LNCaP clone FGC (cell line): ENCODE measurements at regions not wholly inside any gene's neighbourhood (a gene's known extent, or its start where the extent isn't known, plus 50 kb on each side); places are given as distances from the start of the nearest gene placed in this dataset.

Experiments used
- DNase-seq: peaks from one replicate; pipeline ENCODE4 v3.0.0-alpha.2; 2011; ENCODE audit warnings: low read depth
- H3K4me3 ChIP-seq: 2 replicates; pipeline ENCODE4 v1.5.1; 2011; ENCODE audit warnings: mild to moderate bottlenecking, low read depth, low read length, control low read depth
- TF ChIP-seq, protein P1 (sequence below): IDR thresholded peaks from 2 replicates; pipeline ENCODE4 v1.5.1; 2012; ENCODE audit warnings: mild to moderate bottlenecking; ENCODE audit not compliant: control insufficient read depth, insufficient read depth; ENCODE audit errors: extremely low read depth

DNA sequence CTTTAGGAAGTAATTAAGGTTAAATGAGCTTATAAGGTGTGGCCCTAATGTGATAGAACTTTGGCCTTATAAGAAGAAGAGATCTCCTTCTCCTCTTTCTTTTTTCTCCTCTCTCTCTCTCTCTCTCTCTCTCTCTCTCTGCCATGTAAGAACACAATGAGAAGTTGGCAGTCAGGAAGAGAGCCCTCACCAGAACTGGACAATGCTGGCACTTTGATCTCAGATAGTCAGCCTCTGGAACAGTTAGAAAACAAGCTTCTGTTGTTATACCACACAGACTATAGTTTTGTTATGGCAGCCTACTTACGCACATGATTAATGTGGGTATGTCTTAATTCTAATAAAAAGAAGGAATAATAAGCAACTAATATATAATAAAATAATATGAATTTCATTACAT is 444.2 kb upstream of the LRRC7 start:
- DNase-seq = no peak
- no peak overlapping the region for H3K4me3 ChIP-seq
- TF ChIP-seq, protein P1, sequence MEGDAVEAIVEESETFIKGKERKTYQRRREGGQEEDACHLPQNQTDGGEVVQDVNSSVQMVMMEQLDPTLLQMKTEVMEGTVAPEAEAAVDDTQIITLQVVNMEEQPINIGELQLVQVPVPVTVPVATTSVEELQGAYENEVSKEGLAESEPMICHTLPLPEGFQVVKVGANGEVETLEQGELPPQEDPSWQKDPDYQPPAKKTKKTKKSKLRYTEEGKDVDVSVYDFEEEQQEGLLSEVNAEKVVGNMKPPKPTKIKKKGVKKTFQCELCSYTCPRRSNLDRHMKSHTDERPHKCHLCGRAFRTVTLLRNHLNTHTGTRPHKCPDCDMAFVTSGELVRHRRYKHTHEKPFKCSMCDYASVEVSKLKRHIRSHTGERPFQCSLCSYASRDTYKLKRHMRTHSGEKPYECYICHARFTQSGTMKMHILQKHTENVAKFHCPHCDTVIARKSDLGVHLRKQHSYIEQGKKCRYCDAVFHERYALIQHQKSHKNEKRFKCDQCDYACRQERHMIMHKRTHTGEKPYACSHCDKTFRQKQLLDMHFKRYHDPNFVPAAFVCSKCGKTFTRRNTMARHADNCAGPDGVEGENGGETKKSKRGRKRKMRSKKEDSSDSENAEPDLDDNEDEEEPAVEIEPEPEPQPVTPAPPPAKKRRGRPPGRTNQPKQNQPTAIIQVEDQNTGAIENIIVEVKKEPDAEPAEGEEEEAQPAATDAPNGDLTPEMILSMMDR = no peak

DNA sequence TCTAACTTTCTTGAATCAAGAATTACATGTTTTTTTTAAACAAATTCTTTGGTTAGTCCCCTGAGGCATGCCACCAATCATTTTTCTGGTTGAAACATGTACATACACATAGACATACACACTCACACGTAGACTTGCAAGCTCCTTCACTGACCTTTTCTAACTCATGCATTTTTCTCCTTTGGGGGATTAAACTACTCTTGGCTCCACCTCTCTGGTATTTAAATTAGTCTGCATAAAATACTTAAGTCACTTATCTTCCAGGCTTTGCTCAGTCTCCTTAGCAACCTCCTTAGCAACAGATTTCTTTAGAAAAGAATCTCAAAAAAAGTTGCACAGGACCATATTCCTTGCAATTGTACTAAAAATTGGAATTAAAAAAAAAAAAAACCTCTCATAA is 440.9 kb upstream of the LRRC7 start:
- TF ChIP-seq, protein P1 = no peak
- H3K4me3 ChIP-seq = no peak overlapping the region
- DNase-seq = no peak

DNA sequence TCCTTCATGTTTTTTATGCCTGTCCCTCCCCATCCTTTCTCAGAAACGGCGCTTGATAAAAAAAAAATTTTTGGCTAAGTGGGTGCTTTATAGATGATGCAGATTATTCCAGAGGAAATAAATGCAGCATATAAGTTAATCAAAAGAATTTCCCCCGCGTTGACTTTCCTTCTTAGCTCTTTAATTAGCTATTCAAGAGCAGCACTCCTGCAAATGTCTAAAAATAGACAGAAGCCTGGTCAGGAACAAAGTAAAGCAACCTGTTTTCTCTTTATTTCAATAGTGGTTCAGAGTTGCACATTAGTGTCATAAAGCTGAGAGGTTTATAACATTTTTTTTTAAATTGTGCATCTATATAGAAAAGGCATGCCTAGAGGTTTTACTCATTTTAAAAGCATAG is 439.5 kb upstream of the LRRC7 start:
- no peak overlapping the region for H3K4me3 ChIP-seq
- TF ChIP-seq, protein P1 = no peak
- DNase-seq = no peak

DNA sequence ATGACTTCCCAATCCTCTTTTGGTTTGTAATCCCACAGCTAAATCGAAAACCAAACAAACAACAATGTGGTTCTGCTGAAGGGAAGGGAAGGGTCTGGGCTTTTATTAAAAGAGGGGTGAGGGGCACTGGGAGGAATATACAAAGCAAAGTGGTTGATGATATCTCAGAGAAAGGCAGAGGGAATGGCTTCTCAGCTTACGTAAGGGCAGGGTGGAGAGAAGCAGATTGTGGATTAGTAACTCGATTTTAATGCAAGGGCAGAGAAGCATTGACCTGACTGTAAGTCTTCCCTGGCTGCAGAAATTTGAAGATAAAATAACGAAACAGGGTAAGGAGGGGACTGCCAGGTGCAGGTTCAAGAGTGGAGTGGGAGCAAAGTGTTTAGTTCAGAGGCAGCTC is 438.2 kb upstream of the LRRC7 start:
- no peak overlapping the region for H3K4me3 ChIP-seq
- no peak for DNase-seq
- TF ChIP-seq, protein P1 = no peak

DNA sequence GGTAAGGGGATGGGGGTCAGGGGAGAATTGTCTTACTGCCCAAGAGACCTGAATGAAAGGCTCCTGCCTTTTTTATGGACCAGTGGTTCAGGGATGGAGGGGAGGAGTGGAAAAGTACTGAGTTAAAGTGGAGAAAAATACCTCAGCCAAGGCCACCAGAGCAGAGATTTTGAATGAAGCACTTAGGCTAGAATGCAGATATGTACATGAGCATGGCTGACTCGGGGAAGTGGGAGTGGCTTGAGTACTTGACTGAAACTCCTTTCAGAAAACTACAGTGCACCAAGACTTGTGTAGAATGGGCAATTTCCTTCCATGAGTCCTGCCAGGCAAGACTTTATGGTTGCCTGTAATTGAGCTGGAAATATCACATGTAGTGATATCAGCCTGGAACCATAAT is 429.6 kb upstream of the LRRC7 start:
- no peak for DNase-seq
- TF ChIP-seq, protein P1 = no peak
- H3K4me3 ChIP-seq = no peak overlapping the region

DNA sequence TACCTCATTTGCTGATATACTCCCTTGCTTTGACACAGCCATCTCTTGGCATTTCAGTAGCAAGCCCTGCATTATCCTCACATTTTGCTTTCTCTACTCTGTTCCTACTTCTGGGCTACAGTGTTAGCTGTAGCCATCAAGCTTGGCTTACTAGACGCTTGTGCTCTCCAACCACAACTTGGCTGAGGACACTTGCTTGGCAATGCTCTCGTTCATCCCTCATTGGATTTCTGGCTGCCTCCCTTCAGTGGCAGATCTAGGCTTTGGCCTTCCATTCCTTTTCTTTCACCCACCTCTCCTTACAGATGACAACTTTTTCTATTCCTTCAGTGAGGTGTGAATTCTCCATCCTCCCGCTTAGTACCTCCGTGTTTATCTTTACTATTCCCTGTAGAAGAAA is 428.7 kb upstream of the LRRC7 start:
- DNase-seq = no peak
- TF ChIP-seq, protein P1 = no peak
- H3K4me3 ChIP-seq = no peak overlapping the region

DNA sequence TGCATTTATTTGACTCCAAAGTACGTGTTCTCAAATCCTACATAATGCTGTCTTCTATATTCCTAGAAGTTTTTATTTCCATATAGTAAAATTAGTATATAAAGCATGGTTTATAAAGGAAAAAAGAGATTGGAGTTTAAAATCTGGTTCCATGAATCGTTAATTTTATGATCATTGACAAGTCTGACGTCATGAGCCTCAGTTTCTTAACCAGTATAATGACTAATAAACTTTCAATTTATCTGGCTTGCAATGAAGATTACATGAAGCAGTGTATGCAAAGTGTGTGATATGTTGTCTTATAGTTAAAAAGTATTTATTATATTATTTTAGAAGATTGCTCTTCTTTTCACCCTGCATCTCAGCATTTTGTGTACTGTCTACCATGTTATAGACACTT is 421.4 kb upstream of the LRRC7 start:
- H3K4me3 ChIP-seq = no peak overlapping the region
- TF ChIP-seq, protein P1 = no peak
- DNase-seq = no peak
